HG02885 (cell line): ENCODE measurements at regions not wholly inside any gene's neighbourhood (a gene's known extent, or its start where the extent isn't known, plus 50 kb on each side); places are given as distances from the start of the nearest gene placed in this dataset.
"Not testable (repeated sequence)": the region's sequence is repeated elsewhere in the genome, so short reads cannot be mapped to it uniquely, and the experiment has no call there.

Source experiments
- ATAC-seq: cut with Tn5 transposase; IDR thresholded peaks from one replicate; pipeline ENCODE4 v1.9.1; 2021; ENCODE audit warnings: mild to moderate bottlenecking; ENCODE audit not compliant: unreplicated experiment, poor library complexity

GRCh38 chr9:2277133-2277532 lies 262.0 kb downstream of the SMARCA2 start:
- ATAC-seq = not testable (repeated sequence)

GRCh38 chr9:2277644-2278043 lies 262.5 kb downstream of the SMARCA2 start:
- not testable (repeated sequence) for ATAC-seq

- not testable (repeated sequence) for ATAC-seq
These were observed 264.0 kb downstream of the SMARCA2 start for GRCh38 chr9:2279138-2279537.

GRCh38 chr9:2281031-2281802 lies 266.1 kb downstream of the SMARCA2 start:
- ATAC-seq = no peak

GRCh38 chr9:2281803-2282185 lies 266.6 kb downstream of the SMARCA2 start:
- ATAC-seq = no peak

- ATAC-seq = no peak
These were observed 269.6 kb downstream of the SMARCA2 start for GRCh38 chr9:2284770-2285169.

GRCh38 chr9:2285416-2286332 lies 270.5 kb downstream of the SMARCA2 start:
- ATAC-seq = no peak

- ATAC-seq = no peak
These were observed 271.2 kb downstream of the SMARCA2 start for GRCh38 chr9:2286333-2286705.

- no peak for ATAC-seq
These were observed 271.8 kb downstream of the SMARCA2 start for GRCh38 chr9:2286825-2287455.

GRCh38 chr9:2288309-2288708 lies 273.2 kb downstream of the SMARCA2 start:
- no peak for ATAC-seq

- no peak for ATAC-seq
These were observed 274.1 kb downstream of the SMARCA2 start for GRCh38 chr9:2289263-2289662.

- ATAC-seq = no peak
These were observed 275.2 kb downstream of the SMARCA2 start for GRCh38 chr9:2290382-2290781.

GRCh38 chr9:2291980-2292704 lies 277.0 kb downstream of the SMARCA2 start:
- no peak for ATAC-seq

GRCh38 chr9:2292733-2293132 lies 277.6 kb downstream of the SMARCA2 start:
- ATAC-seq = no peak

GRCh38 chr9:2297771-2298170 lies 282.6 kb downstream of the SMARCA2 start:
- no peak for ATAC-seq

GRCh38 chr9:2298217-2298616 lies 283.1 kb downstream of the SMARCA2 start:
- ATAC-seq = no peak

- no peak for ATAC-seq
These were observed 284.2 kb downstream of the SMARCA2 start for GRCh38 chr9:2299156-2299842.

- ATAC-seq = no peak
These were observed 284.7 kb downstream of the SMARCA2 start for GRCh38 chr9:2299843-2300205.

- no peak for ATAC-seq
These were observed 285.2 kb downstream of the SMARCA2 start for GRCh38 chr9:2300325-2300724.

GRCh38 chr9:2302606-2303005 lies 287.5 kb downstream of the SMARCA2 start:
- ATAC-seq = no peak
